H1 (cell line): ENCODE measurements at regions not wholly inside any gene's neighbourhood (a gene's known extent, or its start where the extent isn't known, plus 50 kb on each side); places are given as distances from the start of the nearest gene placed in this dataset.

Experiments used
- CTCF ChIA-PET: fragments of 300-600 bp; sonication (Branson Sonifier 250); formaldehyde crosslinking; loops from one replicate; lab custom pipeline; 2021; ENCODE audit not compliant: partially characterized antibody; lab: Charles Lee
- POLR2A ChIA-PET: fragments of 300-600 bp; sonication (Branson Sonifier 250); formaldehyde crosslinking; loops from one replicate; lab custom pipeline; 2021; ENCODE audit warnings: inconsistent platforms; ENCODE audit not compliant: partially characterized antibody; lab: Charles Lee
- DNase-seq, 2 experiments: peaks; one replicate each; pipeline versions ENCODE4 v3.0.0 to v3.0.0-alpha.2; 2010 to 2022; ENCODE audit warnings: low spot score in 2 of 2, low read depth in 1 of 2, mixed read lengths in 1 of 2
- FAIRE-seq: peaks from 2 replicates; lab custom pipeline; 2011; peaks lifted over from hg19 to GRCh38; lab: Jason Lieb, UNC
- H2AFZ ChIP-seq: 2 replicates; pipeline ENCODE4 v1.8.1; 2012; ENCODE audit warnings: low read length, inconsistent platforms
- H2AK5ac ChIP-seq: 2 replicates; pipeline ENCODE4 v1.6.1; 2013; ENCODE audit warnings: low read depth, low read length
- H2BK120ac ChIP-seq: replicated peaks from 2 replicates; pipeline ENCODE3; 2013; ENCODE audit warnings: low read depth, low read length, inconsistent platforms
- H2BK12ac ChIP-seq: 2 replicates; pipeline ENCODE4 v1.6.1; 2013; ENCODE audit warnings: low read depth, low read length
- H2BK15ac ChIP-seq: 2 replicates; pipeline ENCODE4 v1.6.1; 2013; ENCODE audit warnings: low read length
- H2BK20ac ChIP-seq: 2 replicates; pipeline ENCODE4 v1.6.1; 2013; ENCODE audit warnings: low read length
- H2BK5ac ChIP-seq: 2 replicates; pipeline ENCODE4 v1.6.1; 2013; ENCODE audit warnings: low read depth, low read length
- H3K14ac ChIP-seq: 2 replicates; pipeline ENCODE4 v1.6.1; 2013; ENCODE audit warnings: inconsistent platforms; ENCODE audit not compliant: insufficient read length
- H3K18ac ChIP-seq: 2 replicates; pipeline ENCODE4 v1.6.1; 2013; ENCODE audit warnings: low read length; ENCODE audit errors: extremely low read depth
- H3K23ac ChIP-seq: 2 replicates; pipeline ENCODE4 v1.6.1; 2013; ENCODE audit warnings: inconsistent platforms; ENCODE audit not compliant: insufficient read length
- H3K23me2 ChIP-seq: 2 replicates; pipeline ENCODE4 v1.6.1; 2013; ENCODE audit warnings: low read depth, low read length
- H3K27ac ChIP-seq: 2 replicates; pipeline ENCODE4 v1.6.1; 2011; ENCODE audit warnings: low read depth, low read length, inconsistent platforms
- H3K27me3 ChIP-seq, 4 experiments: replicated peaks in 1 of 4; 1 replicate in 1 of 4; 2 replicates in 3 of 4; pipeline versions ENCODE4 v1.6.1 to v1.8.1; 2011 to 2013; ENCODE audit warnings: low read length in 3 of 4, mild to moderate bottlenecking in 3 of 4, inconsistent platforms in 2 of 4, mixed read lengths in 2 of 4, moderate library complexity in 1 of 4; ENCODE audit not compliant: control insufficient read depth in 3 of 4, insufficient read depth in 3 of 4; ENCODE audit errors: extremely low read depth in 1 of 4
- H3K36me3 ChIP-seq, 4 experiments: 2 replicates each; pipeline versions ENCODE4 v1.6.1 to v1.8.1; 2011 to 2013; ENCODE audit warnings: mild to moderate bottlenecking in 4 of 4, low read length in 3 of 4, moderate library complexity in 2 of 4, control low read depth in 1 of 4, inconsistent platforms in 1 of 4; ENCODE audit not compliant: insufficient read depth in 4 of 4, control insufficient read depth in 2 of 4
- H3K4ac ChIP-seq: replicated peaks from 2 replicates; pipeline ENCODE3; 2013; ENCODE audit warnings: low read length, low read depth, mixed read lengths, inconsistent platforms; ENCODE audit not compliant: insufficient read length
- H3K4me1 ChIP-seq, 4 experiments: replicated peaks in 1 of 4; 1 replicate in 1 of 4; 2 replicates in 3 of 4; pipeline versions ENCODE4 v1.6.1 to v1.8.1; 2011 to 2013; ENCODE audit warnings: low read length in 3 of 4, inconsistent platforms in 2 of 4, mixed read lengths in 1 of 4; ENCODE audit not compliant: insufficient read depth in 4 of 4, control insufficient read depth in 3 of 4
- H3K4me2 ChIP-seq, 2 experiments: 2 replicates each; pipeline versions ENCODE4 v1.6.1 to v1.8.1; 2011 to 2013; ENCODE audit warnings: low read depth in 2 of 2, low read length in 2 of 2, control low read depth in 1 of 2, inconsistent platforms in 1 of 2, mild to moderate bottlenecking in 1 of 2; ENCODE audit not compliant: insufficient read depth in 1 of 2
- H3K4me3 ChIP-seq, 4 experiments: fragments of 200-600, 300-600 bp in 1 of 4; sonication (generic), shearing (Covaris generic), sonication (Bioruptor Twin) in 1 of 4; 2 replicates each; pipeline versions ENCODE4 v1.5.1 to v1.8.1; 2011 to 2016; ENCODE audit warnings: low read length in 4 of 4, low read depth in 3 of 4, control low read depth in 2 of 4, inconsistent platforms in 2 of 4, mild to moderate bottlenecking in 2 of 4, mixed read lengths in 1 of 4, moderate library complexity in 1 of 4; ENCODE audit not compliant: insufficient read depth in 2 of 4; ENCODE audit errors: extremely low read depth in 1 of 4
- H3K56ac ChIP-seq: replicated peaks from 2 replicates; pipeline ENCODE3; 2013; ENCODE audit warnings: low read depth, mild to moderate bottlenecking, mixed read lengths, low read length, inconsistent platforms; ENCODE audit not compliant: insufficient read length
- H3K79me1 ChIP-seq: 2 replicates; pipeline ENCODE4 v1.6.1; 2013; ENCODE audit warnings: low read depth, low read length, control low read depth
- H3K79me2 ChIP-seq, 2 experiments: 2 replicates each; pipeline versions ENCODE4 v1.6.1 to v1.8.1; 2012 to 2013; ENCODE audit warnings: low read length in 2 of 2, mild to moderate bottlenecking in 2 of 2, inconsistent platforms in 1 of 2; ENCODE audit not compliant: insufficient read depth in 2 of 2, control insufficient read depth in 1 of 2
- H3K9ac ChIP-seq, 4 experiments: replicated peaks in 1 of 4; 1 replicate in 1 of 4; 2 replicates in 3 of 4; pipeline versions ENCODE4 v1.6.1 to v1.8.1; 2011 to 2013; ENCODE audit warnings: low read depth in 3 of 4, low read length in 3 of 4, control low read depth in 2 of 4, mild to moderate bottlenecking in 2 of 4, moderate library complexity in 2 of 4, inconsistent platforms in 1 of 4; ENCODE audit errors: extremely low read depth in 1 of 4
- H3K9me3 ChIP-seq, 2 experiments: 2 replicates each; pipeline versions ENCODE4 v1.6.1 to v1.8.1; 2012 to 2013; ENCODE audit warnings: mild to moderate bottlenecking in 2 of 2, moderate library complexity in 2 of 2, control low read depth in 1 of 2, inconsistent platforms in 1 of 2, low read depth in 1 of 2, low read length in 1 of 2, mixed read lengths in 1 of 2; ENCODE audit not compliant: insufficient read depth in 2 of 2
- H4K20me1 ChIP-seq, 2 experiments: replicated peaks in 1 of 2; 2 replicates each; pipeline versions ENCODE3 to v1.8.1; 2011 to 2013; ENCODE audit warnings: inconsistent platforms in 2 of 2, low read length in 2 of 2, mild to moderate bottlenecking in 1 of 2; ENCODE audit not compliant: insufficient read depth in 2 of 2, control insufficient read depth in 1 of 2
- H4K5ac ChIP-seq: 2 replicates; pipeline ENCODE4 v1.6.1; 2013; ENCODE audit warnings: low read length, low read depth, mixed read lengths, inconsistent platforms; ENCODE audit not compliant: insufficient read length
- H4K8ac ChIP-seq: 2 replicates; pipeline ENCODE4 v1.8.0; 2013; ENCODE audit warnings: mild to moderate bottlenecking, moderate library complexity, low read length, inconsistent platforms; ENCODE audit not compliant: insufficient read depth; ENCODE audit errors: extremely low read depth
- H4K91ac ChIP-seq: replicated peaks from 2 replicates; pipeline ENCODE3; 2013; ENCODE audit warnings: low read length, mixed read lengths, inconsistent platforms; ENCODE audit not compliant: insufficient read length
- BCL11A ChIP-seq, 2 experiments: IDR thresholded peaks; one replicate each; pipeline ENCODE4 v1.6.1; 2011; ENCODE audit warnings: low read depth in 2 of 2, low read length in 2 of 2, mild to moderate bottlenecking in 2 of 2
- CBX5 ChIP-seq: fragments of 300-800, 300-1000 bp; sonication (generic); IDR thresholded peaks from 2 replicates; pipeline ENCODE4 v1.7.1; 2016; ENCODE audit warnings: antibody characterized with exemption, low read length, low read depth
- HDAC6 ChIP-seq: IDR thresholded peaks from one replicate; pipeline ENCODE4 v1.7.1; 2012; ENCODE audit warnings: low read depth, mild to moderate bottlenecking, inconsistent platforms, low read length, moderate library complexity
- JUND ChIP-seq: IDR thresholded peaks from 2 replicates; pipeline ENCODE4 v1.6.1; 2011; ENCODE audit warnings: mild to moderate bottlenecking, improper control_type of control experiment, low read length
- SAP30 ChIP-seq: fragments of 300-600 bp; sonication (generic); IDR thresholded peaks from 2 replicates; pipeline ENCODE4 v1.7.1; 2012; ENCODE audit warnings: low read length, moderate library complexity, mild to moderate bottlenecking, inconsistent platforms; ENCODE audit not compliant: insufficient read depth, insufficient replicate concordance
- SIRT6 ChIP-seq: IDR thresholded peaks from one replicate; pipeline ENCODE4 v1.7.1; 2012; ENCODE audit warnings: low read length, inconsistent platforms
- SP2 ChIP-seq: IDR thresholded peaks from 2 replicates; pipeline ENCODE4 v1.6.1; 2012; ENCODE audit warnings: mild to moderate bottlenecking, low read length, inconsistent platforms
- SUZ12 ChIP-seq: fragments of 200-600 bp; sonication (generic); IDR thresholded peaks from 2 replicates; pipeline ENCODE4 v1.6.1; 2012; ENCODE audit warnings: mild to moderate bottlenecking, inconsistent platforms, low read length, moderate library complexity, mixed read lengths
- WGBS, 2 experiments: shearing (Covaris generic) in 1 of 2; methylation state at CpG; one replicate each; pipeline versions ENCODE4 v1.1.6 to v1.1.7; 2013 to 2015; ENCODE audit warnings: low lambda C conversion rate in 2 of 2, mixed read lengths in 2 of 2, inconsistent platforms in 1 of 2, low coverage in 1 of 2, missing lambda C conversion rate in 1 of 2; ENCODE audit not compliant: insufficient replicate concordance in 2 of 2, insufficient coverage in 1 of 2, insufficient read length in 1 of 2; ENCODE audit errors: extremely low coverage in 1 of 2, missing lambda C conversion rate in 1 of 2; 5-methylcytosine and 5-hydroxymethylcytosine counted together
- TF ChIP-seq, protein P1 (sequence below): IDR thresholded peaks from 2 replicates; pipeline ENCODE4 v1.6.1; 2011; ENCODE audit warnings: low read length, improper control_type of control experiment

DNA sequence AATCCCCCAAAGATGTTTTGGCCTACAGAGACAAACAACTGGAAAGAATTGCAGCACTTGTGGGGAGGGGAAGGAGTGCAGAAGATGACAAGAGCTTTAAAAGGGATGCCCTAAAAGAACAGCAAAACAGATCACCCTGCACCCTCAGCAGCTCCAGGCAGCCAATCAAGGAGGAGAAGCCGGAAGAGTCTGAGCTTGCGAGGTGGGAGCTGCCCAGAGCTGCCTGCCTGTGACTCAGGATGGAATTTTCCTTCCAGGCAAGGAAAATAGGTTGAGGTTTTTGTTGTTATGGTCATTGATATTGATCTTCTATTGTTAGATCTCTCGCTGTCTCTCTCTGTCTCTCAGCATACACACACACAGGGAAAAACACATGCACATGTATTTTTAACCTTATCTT is 70.3 kb upstream of the MAP1B start:
- no peak overlapping the region for H4K5ac ChIP-seq
- no peaks in the 10 kb centered on the region for H3K23me2 ChIP-seq
- no peaks in the 10 kb centered on the region; a peak in 1 of 7 replicates for H3K27me3 ChIP-seq
- H3K4ac ChIP-seq: no peak overlapping the region
- H3K9ac ChIP-seq: no peak overlapping the region
- H3K4me2 ChIP-seq: no peak overlapping the region
- DNase-seq (no peak), FAIRE-seq (peak; percentile 39)
- no peaks in the 10 kb centered on the region for H4K20me1 ChIP-seq
- no peaks in the 10 kb centered on the region for H3K9me3 ChIP-seq
- H2BK15ac ChIP-seq: peak overlapping the region; percentile 73; the same call in 1 of the 2 replicates
- POLR2A ChIA-PET: interaction anchor here (0.7 kb wide), 1 partner anchor 268 kb away, joined by 5 read pairs; no protein-coding TSS in a partner anchor
- no peak overlapping the region for H2BK12ac ChIP-seq
- no peak overlapping the region for H2BK5ac ChIP-seq
- TF ChIP-seq JUND (no peak), HDAC6 (no peak), SIRT6 (no peak), SUZ12 (no peak), SP2 (no peak), BCL11A (IDR thresholded peaks at IDR 0.05; ENCODE audit: low read depth in 2 of 2, low read length in 2 of 2) (no peak), CBX5 (no peak), SAP30 (no peak)
- TF ChIP-seq, protein P1, sequence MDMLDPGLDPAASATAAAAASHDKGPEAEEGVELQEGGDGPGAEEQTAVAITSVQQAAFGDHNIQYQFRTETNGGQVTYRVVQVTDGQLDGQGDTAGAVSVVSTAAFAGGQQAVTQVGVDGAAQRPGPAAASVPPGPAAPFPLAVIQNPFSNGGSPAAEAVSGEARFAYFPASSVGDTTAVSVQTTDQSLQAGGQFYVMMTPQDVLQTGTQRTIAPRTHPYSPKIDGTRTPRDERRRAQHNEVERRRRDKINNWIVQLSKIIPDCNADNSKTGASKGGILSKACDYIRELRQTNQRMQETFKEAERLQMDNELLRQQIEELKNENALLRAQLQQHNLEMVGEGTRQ: no peak
- TF ChIP-seq, all 59 proteins: peak for 0
- Histone ChIP-seq H3K79me1 (no peaks in the 10 kb centered on the region), H4K8ac (no peak overlapping the region), H2BK120ac (no peak overlapping the region), H2AK5ac (no peak overlapping the region), H3K27ac (no peak overlapping the region), H3K36me3 (no peaks in the 10 kb centered on the region), H4K91ac (no peak overlapping the region), H3K18ac (no peak overlapping the region), H2BK20ac (no peak overlapping the region), H3K79me2 (no peaks in the 10 kb centered on the region), H3K23ac (no peak overlapping the region), H3K56ac (no peak overlapping the region), H2AFZ (peak overlapping the region; percentile 95), H3K14ac (no peak overlapping the region), H3K4me1 (peaks cover 0 to 32% (median 16%) of the 10 kb centered on the region in 4 experiments), H3K4me3 (no peak overlapping the region)
- CTCF ChIA-PET: interaction anchor here (0.9 to 1.1 kb wide), 3 partner anchors 18 to 111 kb away, joined by 3 to 4 read pairs (median 3); no protein-coding TSS in a partner anchor
- WGBS, 2 experiments: 34% methylated on average over 3 of the region's 3 CpGs; no CpG with 5 or more reads in 1 of the 2 experiments
